HCT116 (cell line): ENCODE measurements at regions not wholly inside any gene's neighbourhood (a gene's known extent, or its start where the extent isn't known, plus 50 kb on each side); places are given as distances from the start of the nearest gene placed in this dataset.

Experiments
- FOSL1 ChIP-seq: IDR thresholded peaks from 2 replicates; pipeline ENCODE4 v1.6.1; 2012; ENCODE audit warnings: low read depth
- POLR2A ChIP-seq: IDR thresholded peaks from 2 replicates; pipeline ENCODE4 v1.7.0; 2011; ENCODE audit warnings: borderline replicate concordance; ENCODE audit not compliant: insufficient read depth, insufficient read length; ENCODE audit errors: extremely low read depth
- RAD21 ChIP-seq: IDR thresholded peaks from 2 replicates; pipeline ENCODE4 v1.6.1; 2012; ENCODE audit warnings: low read depth, mild to moderate bottlenecking
- ZBTB33 ChIP-seq: IDR thresholded peaks from 2 replicates; pipeline ENCODE4 v1.6.1; 2011; ENCODE audit warnings: mild to moderate bottlenecking, low read length, moderate library complexity; ENCODE audit not compliant: insufficient replicate concordance; ENCODE audit errors: extremely low read depth
- TF ChIP-seq, protein P1 (sequence below): IDR thresholded peaks from 2 replicates; pipeline ENCODE4 v1.6.1; 2012
- TF ChIP-seq, protein P2 (sequence below), 3 experiments: fragments of 200-600 bp in 1 of 3; sonication (generic) in 1 of 3; IDR thresholded peaks in 2 of 3; conservative IDR thresholded peaks in 1 of 3; 2 replicates each; pipeline ENCODE4 v1.5.1; 2012 to 2017; ENCODE audit warnings: low read depth in 2 of 3, low read length in 2 of 3, antibody characterized with exemption in 1 of 3, borderline replicate concordance in 1 of 3, control low read depth in 1 of 3, mild to moderate bottlenecking in 1 of 3, mixed read lengths in 1 of 3, mixed run types in 1 of 3, moderate library complexity in 1 of 3; ENCODE audit not compliant: insufficient read depth in 1 of 3

- TF ChIP-seq POLR2A (no peak), FOSL1 (no peak), ZBTB33 (no peak), RAD21 (no peak)
- TF ChIP-seq, protein P1, sequence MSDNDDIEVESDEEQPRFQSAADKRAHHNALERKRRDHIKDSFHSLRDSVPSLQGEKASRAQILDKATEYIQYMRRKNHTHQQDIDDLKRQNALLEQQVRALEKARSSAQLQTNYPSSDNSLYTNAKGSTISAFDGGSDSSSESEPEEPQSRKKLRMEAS, result no peak
- TF ChIP-seq, protein P2, sequence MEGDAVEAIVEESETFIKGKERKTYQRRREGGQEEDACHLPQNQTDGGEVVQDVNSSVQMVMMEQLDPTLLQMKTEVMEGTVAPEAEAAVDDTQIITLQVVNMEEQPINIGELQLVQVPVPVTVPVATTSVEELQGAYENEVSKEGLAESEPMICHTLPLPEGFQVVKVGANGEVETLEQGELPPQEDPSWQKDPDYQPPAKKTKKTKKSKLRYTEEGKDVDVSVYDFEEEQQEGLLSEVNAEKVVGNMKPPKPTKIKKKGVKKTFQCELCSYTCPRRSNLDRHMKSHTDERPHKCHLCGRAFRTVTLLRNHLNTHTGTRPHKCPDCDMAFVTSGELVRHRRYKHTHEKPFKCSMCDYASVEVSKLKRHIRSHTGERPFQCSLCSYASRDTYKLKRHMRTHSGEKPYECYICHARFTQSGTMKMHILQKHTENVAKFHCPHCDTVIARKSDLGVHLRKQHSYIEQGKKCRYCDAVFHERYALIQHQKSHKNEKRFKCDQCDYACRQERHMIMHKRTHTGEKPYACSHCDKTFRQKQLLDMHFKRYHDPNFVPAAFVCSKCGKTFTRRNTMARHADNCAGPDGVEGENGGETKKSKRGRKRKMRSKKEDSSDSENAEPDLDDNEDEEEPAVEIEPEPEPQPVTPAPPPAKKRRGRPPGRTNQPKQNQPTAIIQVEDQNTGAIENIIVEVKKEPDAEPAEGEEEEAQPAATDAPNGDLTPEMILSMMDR (IDR thresholded peaks at IDR 0.05 in 2 of 3, conservative IDR thresholded peaks at IDR 0.05 in 1 of 3; ENCODE audit: borderline replicate concordance in 1 of 3, insufficient read depth in 1 of 3, low read depth in 2 of 3, low read length in 2 of 3), result no peak
These were observed 984.6 kb upstream of the NR2F2 start for GRCh38 chr15:95345867-95346266.
